Fibroblast of skin of back (primary cell): ENCODE measurements at regions not wholly inside any gene's neighbourhood (a gene's known extent, or its start where the extent isn't known, plus 50 kb on each side); places are given as distances from the start of the nearest gene placed in this dataset.
A peak's percentile ranks its signal among the peaks of the same experiment; 100 is the strongest.
"Not testable (repeated sequence)": the region's sequence is repeated elsewhere in the genome, so short reads cannot be mapped to it uniquely, and the experiment has no call there.

Source experiments
- DNase-seq: peaks from one replicate; pipeline ENCODE4 v3.0.0-alpha.2; 2013

GRCh38 chr3:28951772-28952556 is 328.9 kb upstream of the RBMS3 start:
- peak; percentile 17 for DNase-seq

- no peak for DNase-seq
These were observed 322.2 kb upstream of the RBMS3 start for GRCh38 chr3:28958656-28959055.

- peak; percentile 30 for DNase-seq
These were observed 309.7 kb upstream of the RBMS3 start for GRCh38 chr3:28971156-28971555.

- peak; percentile 76 for DNase-seq
These were observed 307.9 kb upstream of the RBMS3 start for GRCh38 chr3:28972921-28973320.

GRCh38 chr3:28973609-28974008 is 307.3 kb upstream of the RBMS3 start:
- peak; percentile 79 for DNase-seq

- DNase-seq: no peak
These were observed 302.8 kb upstream of the RBMS3 start for GRCh38 chr3:28978092-28978491.

GRCh38 chr3:28980131-28980530 is 300.7 kb upstream of the RBMS3 start:
- DNase-seq: no peak

- DNase-seq: no peak
These were observed 300.2 kb upstream of the RBMS3 start for GRCh38 chr3:28980631-28981030.

- DNase-seq: no peak
These were observed 298.0 kb upstream of the RBMS3 start for GRCh38 chr3:28982906-28983305.

- no peak for DNase-seq
These were observed 293.9 kb upstream of the RBMS3 start for GRCh38 chr3:28986922-28987321.

- peak; percentile 45 for DNase-seq
These were observed 291.2 kb upstream of the RBMS3 start for GRCh38 chr3:28989646-28990089.

- DNase-seq: no peak
These were observed 286.5 kb upstream of the RBMS3 start for GRCh38 chr3:28994161-28994905.

GRCh38 chr3:29004885-29005599 is 275.8 kb upstream of the RBMS3 start:
- no peak for DNase-seq

- no peak for DNase-seq
These were observed 275.0 kb upstream of the RBMS3 start for GRCh38 chr3:29005862-29006261.

GRCh38 chr3:29011441-29011840 is 269.4 kb upstream of the RBMS3 start:
- DNase-seq: no peak

- DNase-seq: no peak
These were observed 268.9 kb upstream of the RBMS3 start for GRCh38 chr3:29011966-29012365.

GRCh38 chr3:29022976-29023375 is 257.9 kb upstream of the RBMS3 start:
- no peak for DNase-seq

GRCh38 chr3:29026286-29026685 is 254.6 kb upstream of the RBMS3 start:
- DNase-seq: no peak

- no peak for DNase-seq
These were observed 253.9 kb upstream of the RBMS3 start for GRCh38 chr3:29026959-29027358.

GRCh38 chr3:29031175-29031574 is 249.7 kb upstream of the RBMS3 start:
- DNase-seq: not testable (repeated sequence)

GRCh38 chr3:29033511-29033910 is 247.4 kb upstream of the RBMS3 start:
- no peak for DNase-seq

- no peak for DNase-seq
These were observed 230.7 kb upstream of the RBMS3 start for GRCh38 chr3:29050155-29050554.

GRCh38 chr3:29057326-29057725 is 223.5 kb upstream of the RBMS3 start:
- peak; percentile 72 for DNase-seq
